Right atrium auricular region (tissue), 2 donors: ENCODE measurements at regions not wholly inside any gene's neighbourhood (a gene's known extent, or its start where the extent isn't known, plus 50 kb on each side); places are given as distances from the start of the nearest gene placed in this dataset.

Experiments used
- DNase-seq: peaks from one replicate; pipeline ENCODE4 v3.0.0-alpha.2; 2019; ENCODE audit warnings: low spot score
- H3K27ac ChIP-seq, 2 donors: fragments of 200-600 bp; sonication (generic); 1 replicate in 1 of 2; 2 replicates in 1 of 2; pipeline ENCODE4 v1.5.1; 2016 to 2019
- H3K27me3 ChIP-seq, 2 donors: fragments of 200-600 bp; sonication (generic); one replicate each; pipeline versions ENCODE4 v1.5.1 to v1.6.0; 2017 to 2019
- H3K36me3 ChIP-seq: fragments of 200-600 bp; sonication (generic); one replicate; pipeline ENCODE4 v1.5.1; 2016
- H3K4me1 ChIP-seq, 2 donors: fragments of 200-600 bp; sonication (generic); one replicate each; pipeline versions ENCODE4 v1.5.1 to v1.6.0; 2017 to 2019
- H3K4me3 ChIP-seq, 2 donors: fragments of 200-600 bp; sonication (generic); 1 replicate in 1 of 2; 2 replicates in 1 of 2; pipeline ENCODE4 v1.5.1; 2017 to 2019; ENCODE audit warnings: mild to moderate bottlenecking in 1 of 2, moderate library complexity in 1 of 2
- H3K9me3 ChIP-seq, 2 donors: fragments of 200-600 bp; sonication (generic); one replicate each; pipeline ENCODE4 v1.5.1; 2019
- CTCF ChIP-seq, 2 donors: fragments of 200-600 bp; sonication (generic); IDR thresholded peaks; one replicate each; pipeline ENCODE4 v1.5.1; 2019; ENCODE audit warnings: antibody characterized with exemption in 2 of 2

GRCh38 chr11:129260750-129261149 lies 68.6 kb upstream of the ARHGAP32 start:
- no peak overlapping the region for H3K4me3 ChIP-seq
- no peaks in the 10 kb centered on the region for H3K27me3 ChIP-seq
- DNase-seq = no peak
- H3K4me1 ChIP-seq = no peaks in the 10 kb centered on the region
- no peaks in the 10 kb centered on the region for H3K9me3 ChIP-seq
- H3K36me3 ChIP-seq = no peaks in the 10 kb centered on the region
- no peak for TF ChIP-seq CTCF (IDR thresholded peaks at IDR 0.05)
- H3K27ac ChIP-seq = no peak overlapping the region

- H3K27ac ChIP-seq = no peak overlapping the region
- no peaks in the 10 kb centered on the region for H3K9me3 ChIP-seq
- H3K27me3 ChIP-seq = no peaks in the 10 kb centered on the region
- no peak for TF ChIP-seq CTCF (IDR thresholded peaks at IDR 0.05)
- no peaks in the 10 kb centered on the region for H3K36me3 ChIP-seq
- DNase-seq = no peak
- H3K4me1 ChIP-seq = no peaks in the 10 kb centered on the region
- no peak overlapping the region for H3K4me3 ChIP-seq
Measured at GRCh38 chr11:129259931-129260348, 67.8 kb upstream of the ARHGAP32 start.

- H3K36me3 ChIP-seq = no peaks in the 10 kb centered on the region
- no peaks in the 10 kb centered on the region for H3K4me1 ChIP-seq
- no peak for TF ChIP-seq CTCF (IDR thresholded peaks at IDR 0.05)
- no peak overlapping the region for H3K4me3 ChIP-seq
- no peaks in the 10 kb centered on the region for H3K9me3 ChIP-seq
- no peak overlapping the region for H3K27ac ChIP-seq
- no peaks in the 10 kb centered on the region for H3K27me3 ChIP-seq
- no peak for DNase-seq
Measured at GRCh38 chr11:129258205-129258604, 66.1 kb upstream of the ARHGAP32 start.

GRCh38 chr11:129257512-129257911 lies 65.4 kb upstream of the ARHGAP32 start:
- DNase-seq = no peak
- Histone ChIP-seq H3K4me3 (no peak overlapping the region), H3K9me3 (no peaks in the 10 kb centered on the region), H3K27ac (no peak overlapping the region), H3K27me3 (no peaks in the 10 kb centered on the region), H3K4me1 (no peaks in the 10 kb centered on the region), H3K36me3 (no peaks in the 10 kb centered on the region)
- no peak for TF ChIP-seq CTCF (IDR thresholded peaks at IDR 0.05)

GRCh38 chr11:129252621-129253020 lies 60.5 kb upstream of the ARHGAP32 start:
- no peak overlapping the region for H3K27ac ChIP-seq
- no peaks in the 10 kb centered on the region for H3K9me3 ChIP-seq
- DNase-seq = no peak
- no peak overlapping the region for H3K4me3 ChIP-seq
- no peak for TF ChIP-seq CTCF (IDR thresholded peaks at IDR 0.05)
- H3K4me1 ChIP-seq = no peaks in the 10 kb centered on the region
- no peaks in the 10 kb centered on the region for H3K27me3 ChIP-seq
- H3K36me3 ChIP-seq = no peaks in the 10 kb centered on the region

- no peak for DNase-seq
- Histone ChIP-seq H3K36me3 (no peaks in the 10 kb centered on the region), H3K27me3 (no peaks in the 10 kb centered on the region), H3K9me3 (no peaks in the 10 kb centered on the region), H3K4me3 (no peak overlapping the region), H3K4me1 (no peaks in the 10 kb centered on the region), H3K27ac (no peak overlapping the region)
- TF ChIP-seq CTCF (IDR thresholded peaks at IDR 0.05) = no peak
Measured at GRCh38 chr11:129251067-129251466, 58.9 kb upstream of the ARHGAP32 start.
